ENCODE measurements at regions not wholly inside any gene's neighbourhood (a gene's known extent, or its start where the extent isn't known, plus 50 kb on each side); places are given as distances from the start of the nearest gene placed in this dataset.

GRCh38 chr6:168194732-168195567, 115.9 kb upstream of the FRMD1 start:
- CTCF ChIA-PET = no interaction called here
- no peak overlapping the region for H3K27ac ChIP-seq (ENCODE audit: insufficient read depth, low read length)
- no peak overlapping the region for H3K4me2 ChIP-seq (ENCODE audit: low read depth, low read length)
- no peak overlapping the region for H2BK120ac ChIP-seq (ENCODE audit: low read depth, low read length)
- no peaks in the 10 kb centered on the region for H3K36me3 ChIP-seq (ENCODE audit: control insufficient read depth, insufficient read depth, low read length)
- no peak overlapping the region for H3K4me3 ChIP-seq (ENCODE audit: insufficient read depth, low read depth, low read length)
- in situ Hi-C loops (cut with MboI; ENCODE audit: low sequenced_read_pairs) = no loop called here
- BruUV-seq (replicated peaks) = no TSS peak
- H2BK20ac ChIP-seq (ENCODE audit: low read depth, low read length) = no peak overlapping the region
- no peak overlapping the region for H3K56ac ChIP-seq (ENCODE audit: extremely low read depth, insufficient read depth, low read length)
- POLR2A ChIA-PET (ENCODE audit: unreplicated experiment) = no interaction called here
- H3K4me1 ChIP-seq (ENCODE audit: control insufficient read depth, insufficient read depth, low read length) = no peaks in the 10 kb centered on the region
- no peak overlapping the region for H2BK15ac ChIP-seq (ENCODE audit: low read depth, low read length)
- H3K23ac ChIP-seq (ENCODE audit: low read depth, low read length) = no peak overlapping the region
- DNase-seq (no peak), ATAC-seq (ENCODE audit: low read depth) (no peak)
- no peak overlapping the region for H2AFZ ChIP-seq (replicated peaks; ENCODE audit: low read length, poor library complexity)
- TF ChIP-seq MAFK (IDR thresholded peaks at IDR 0.05; ENCODE audit: low read depth, low read length) (no peak), POLR2A (IDR thresholded peaks at IDR 0.05; ENCODE audit: low read depth, low read length) (no peak), USF2 (IDR thresholded peaks at IDR 0.05; ENCODE audit: low read depth, low read length) (no peak), CEBPB (IDR thresholded peaks at IDR 0.05; ENCODE audit: low read depth, low read length) (no peak), RFX5 (IDR thresholded peaks at IDR 0.05; ENCODE audit: low read depth, low read length) (no peak), CTCF (conservative IDR thresholded peaks at IDR 0.05; ENCODE audit: low read depth, low read length) (no peak), MAZ (IDR thresholded peaks at IDR 0.05; ENCODE audit: borderline replicate concordance, low read depth, low read length) (no peak), MXI1 (IDR thresholded peaks at IDR 0.05; ENCODE audit: borderline replicate concordance, low read depth, low read length) (no peak), NFE2L2 (IDR thresholded peaks at IDR 0.05; ENCODE audit: low read depth, low read length) (no peak), BHLHE40 (IDR thresholded peaks at IDR 0.05; ENCODE audit: low read depth, low read length) (no peak), CHD1 (IDR thresholded peaks at IDR 0.05; ENCODE audit: low read depth, low read length) (no peak), FOS (IDR thresholded peaks at IDR 0.05; ENCODE audit: low read depth, low read length) (no peak), RAD21 (IDR thresholded peaks at IDR 0.05; ENCODE audit: low read length) (no peak), ELK1 (IDR thresholded peaks at IDR 0.05; ENCODE audit: borderline replicate concordance, low read depth, low read length) (no peak), SMC3 (IDR thresholded peaks at IDR 0.05; ENCODE audit: low read depth, low read length) (no peak), RCOR1 (IDR thresholded peaks at IDR 0.05; ENCODE audit: insufficient replicate concordance, low read length) (no peak)
- no peaks in the 10 kb centered on the region for H3K9me1 ChIP-seq (ENCODE audit: insufficient read depth, low read length)
- no peak overlapping the region for H4K91ac ChIP-seq (ENCODE audit: insufficient read depth, low read depth, low read length)
- no peaks in the 10 kb centered on the region for H3K27me3 ChIP-seq (ENCODE audit: control insufficient read depth, insufficient read depth, low read length)
- H3K18ac ChIP-seq (ENCODE audit: low read depth, low read length) = no peak overlapping the region
- no peaks in the 10 kb centered on the region for H3K79me1 ChIP-seq (ENCODE audit: low read depth in 1 of 2, low read length in 2 of 2)
- H3K9me3 ChIP-seq (ENCODE audit: control insufficient read depth, insufficient read depth, low read length) = peaks cover 32% of the 10 kb centered on the region
- H4K5ac ChIP-seq (ENCODE audit: low read depth, low read length) = no peak overlapping the region
- no peak overlapping the region for H2BK5ac ChIP-seq (ENCODE audit: low read depth, low read length, poor library complexity, severe bottlenecking)
- H4K20me1 ChIP-seq (ENCODE audit: insufficient read depth, low read length) = no peaks in the 10 kb centered on the region
- intact Hi-C loops (cut with micrococcal nuclease) = no loop called here
- H3K14ac ChIP-seq (replicated peaks; ENCODE audit: low read depth, low read length) = no peak overlapping the region
- H4K8ac ChIP-seq (ENCODE audit: low read depth in 2 of 2, low read length in 2 of 2) = no peak overlapping the region
- peak overlapping the region; percentile 6 for H2AK9ac ChIP-seq (replicated peaks; ENCODE audit: low read depth, low read length, poor library complexity)
- 69% methylated on average over 7 of the region's 19 CpGs; no CpG with 5 or more reads in 1 of the 2 experiments for WGBS, 2 experiments (ENCODE audit: extremely low coverage in 2 of 2, insufficient read length in 1 of 2)
- no peak overlapping the region for H3K4ac ChIP-seq (ENCODE audit: low read depth, low read length)
- H2AK5ac ChIP-seq (ENCODE audit: low read depth, low read length) = no peak overlapping the region
- no peak overlapping the region for H3K9ac ChIP-seq (ENCODE audit: low read depth, low read length)
- dilution Hi-C loops (cut with HindIII; ENCODE audit: low sequenced_read_pairs, unreplicated experiment) = no loop called here

Measured in IMR-90 (cell line).